ENCODE measurements at regions not wholly inside any gene's neighbourhood (a gene's known extent, or its start where the extent isn't known, plus 50 kb on each side); places are given as distances from the start of the nearest gene placed in this dataset.
A peak's percentile ranks its signal among the peaks of the same experiment; 100 is the strongest.

- no peak overlapping the region for H3K4me3 ChIP-seq (ENCODE audit: insufficient read length, low read depth)
- TF ChIP-seq SUZ12 (IDR thresholded peaks at IDR 0.05; ENCODE audit: extremely low read depth, insufficient read depth, insufficient read length) (no peak), YY1 (IDR thresholded peaks at IDR 0.05; ENCODE audit: insufficient read depth, insufficient read length) (no peak), ZNF274 (IDR thresholded peaks at IDR 0.05; ENCODE audit: low read depth, low read length) (no peak)
- no peaks in the 10 kb centered on the region for H3K27me3 ChIP-seq (ENCODE audit: insufficient read depth, insufficient read length)
- peak; percentile 59 for DNase-seq (ENCODE audit: low read depth, low spot score)
- no peaks in the 10 kb centered on the region for H3K4me1 ChIP-seq (ENCODE audit: insufficient read depth, insufficient read length)
- no peak overlapping the region for H3K9ac ChIP-seq (ENCODE audit: insufficient read length, low read depth)
- H3K36me3 ChIP-seq (ENCODE audit: insufficient read depth, insufficient read length, low read length) = no peaks in the 10 kb centered on the region
- H3K9me3 ChIP-seq (ENCODE audit: insufficient read depth, low read length) = peaks cover 14% of the 10 kb centered on the region; the same call in 1 of the 2 replicates
These were observed 301.1 kb downstream of the DUSP6 start for GRCh38 chr12:89051065-89051677.

- no peak for DNase-seq (ENCODE audit: low read depth, low spot score)
- Histone ChIP-seq H3K27me3 (ENCODE audit: insufficient read depth, insufficient read length) (no peaks in the 10 kb centered on the region), H3K4me3 (ENCODE audit: insufficient read length, low read depth) (no peak overlapping the region), H3K36me3 (ENCODE audit: insufficient read depth, insufficient read length, low read length) (no peaks in the 10 kb centered on the region), H3K4me1 (ENCODE audit: insufficient read depth, insufficient read length) (no peaks in the 10 kb centered on the region), H3K9me3 (ENCODE audit: insufficient read depth, low read length) (peaks cover 8% of the 10 kb centered on the region; the same call in 1 of the 2 replicates), H3K9ac (ENCODE audit: insufficient read length, low read depth) (no peak overlapping the region)
- TF ChIP-seq YY1 (IDR thresholded peaks at IDR 0.05; ENCODE audit: insufficient read depth, insufficient read length) (no peak), ZNF274 (IDR thresholded peaks at IDR 0.05; ENCODE audit: low read depth, low read length) (no peak), SUZ12 (IDR thresholded peaks at IDR 0.05; ENCODE audit: extremely low read depth, insufficient read depth, insufficient read length) (no peak)
These were observed 304.4 kb downstream of the DUSP6 start for GRCh38 chr12:89047856-89048418.

GRCh38 chr12:89041078-89041477, 311.2 kb downstream of the DUSP6 start:
- Histone ChIP-seq H3K9ac (ENCODE audit: insufficient read length, low read depth) (no peak overlapping the region), H3K4me1 (ENCODE audit: insufficient read depth, insufficient read length) (no peaks in the 10 kb centered on the region), H3K27me3 (ENCODE audit: insufficient read depth, insufficient read length) (no peaks in the 10 kb centered on the region), H3K36me3 (ENCODE audit: insufficient read depth, insufficient read length, low read length) (no peaks in the 10 kb centered on the region), H3K9me3 (ENCODE audit: insufficient read depth, low read length) (no peaks in the 10 kb centered on the region), H3K4me3 (ENCODE audit: insufficient read length, low read depth) (no peak overlapping the region)
- no peak for DNase-seq (ENCODE audit: low read depth, low spot score)
- TF ChIP-seq SUZ12 (IDR thresholded peaks at IDR 0.05; ENCODE audit: extremely low read depth, insufficient read depth, insufficient read length) (no peak), YY1 (IDR thresholded peaks at IDR 0.05; ENCODE audit: insufficient read depth, insufficient read length) (no peak)

GRCh38 chr12:89040146-89040964, 311.9 kb downstream of the DUSP6 start:
- H3K27me3 ChIP-seq (ENCODE audit: insufficient read depth, insufficient read length) = no peaks in the 10 kb centered on the region
- H3K4me3 ChIP-seq (ENCODE audit: insufficient read length, low read depth) = no peak overlapping the region
- TF ChIP-seq SUZ12 (IDR thresholded peaks at IDR 0.05; ENCODE audit: extremely low read depth, insufficient read depth, insufficient read length) (no peak), YY1 (IDR thresholded peaks at IDR 0.05; ENCODE audit: insufficient read depth, insufficient read length) (no peak), ZNF274 (IDR thresholded peaks at IDR 0.05; ENCODE audit: low read depth, low read length) (no peak)
- H3K4me1 ChIP-seq (ENCODE audit: insufficient read depth, insufficient read length) = no peaks in the 10 kb centered on the region
- H3K9me3 ChIP-seq (ENCODE audit: insufficient read depth, low read length) = no peaks in the 10 kb centered on the region
- H3K36me3 ChIP-seq (ENCODE audit: insufficient read depth, insufficient read length, low read length) = no peaks in the 10 kb centered on the region
- no peak overlapping the region for H3K9ac ChIP-seq (ENCODE audit: insufficient read length, low read depth)
- no peak for DNase-seq (ENCODE audit: low read depth, low spot score)

GRCh38 chr12:89038831-89039512, 313.3 kb downstream of the DUSP6 start:
- Histone ChIP-seq H3K27me3 (ENCODE audit: insufficient read depth, insufficient read length) (no peaks in the 10 kb centered on the region), H3K9ac (ENCODE audit: insufficient read length, low read depth) (no peak overlapping the region), H3K4me3 (ENCODE audit: insufficient read length, low read depth) (no peak overlapping the region), H3K4me1 (ENCODE audit: insufficient read depth, insufficient read length) (no peaks in the 10 kb centered on the region), H3K36me3 (ENCODE audit: insufficient read depth, insufficient read length, low read length) (no peaks in the 10 kb centered on the region), H3K9me3 (ENCODE audit: insufficient read depth, low read length) (no peaks in the 10 kb centered on the region)
- no peak for TF ChIP-seq YY1 (IDR thresholded peaks at IDR 0.05; ENCODE audit: insufficient read depth, insufficient read length)
- no peak for TF ChIP-seq ZNF274 (IDR thresholded peaks at IDR 0.05; ENCODE audit: low read depth, low read length)
- no peak for TF ChIP-seq SUZ12 (IDR thresholded peaks at IDR 0.05; ENCODE audit: extremely low read depth, insufficient read depth, insufficient read length)
- no peak for DNase-seq (ENCODE audit: low read depth, low spot score)

GRCh38 chr12:89033062-89033461, 319.2 kb downstream of the DUSP6 start:
- H3K4me1 ChIP-seq (ENCODE audit: insufficient read depth, insufficient read length) = no peaks in the 10 kb centered on the region
- no peak for TF ChIP-seq ZNF274 (IDR thresholded peaks at IDR 0.05; ENCODE audit: low read depth, low read length)
- no peak overlapping the region for H3K9ac ChIP-seq (ENCODE audit: insufficient read length, low read depth)
- H3K36me3 ChIP-seq (ENCODE audit: insufficient read depth, insufficient read length, low read length) = no peaks in the 10 kb centered on the region
- no peaks in the 10 kb centered on the region for H3K9me3 ChIP-seq (ENCODE audit: insufficient read depth, low read length)
- no peak overlapping the region for H3K4me3 ChIP-seq (ENCODE audit: insufficient read length, low read depth)
- no peaks in the 10 kb centered on the region for H3K27me3 ChIP-seq (ENCODE audit: insufficient read depth, insufficient read length)
- no peak for DNase-seq (ENCODE audit: low read depth, low spot score)

GRCh38 chr12:89029961-89030360, 322.3 kb downstream of the DUSP6 start:
- Histone ChIP-seq H3K36me3 (ENCODE audit: insufficient read depth, insufficient read length, low read length) (no peaks in the 10 kb centered on the region), H3K4me3 (ENCODE audit: insufficient read length, low read depth) (no peak overlapping the region), H3K9ac (ENCODE audit: insufficient read length, low read depth) (no peak overlapping the region), H3K4me1 (ENCODE audit: insufficient read depth, insufficient read length) (no peaks in the 10 kb centered on the region), H3K9me3 (ENCODE audit: insufficient read depth, low read length) (no peaks in the 10 kb centered on the region), H3K27me3 (ENCODE audit: insufficient read depth, insufficient read length) (no peaks in the 10 kb centered on the region)
- TF ChIP-seq YY1 (IDR thresholded peaks at IDR 0.05; ENCODE audit: insufficient read depth, insufficient read length) (no peak), SUZ12 (IDR thresholded peaks at IDR 0.05; ENCODE audit: extremely low read depth, insufficient read depth, insufficient read length) (no peak), ZNF274 (IDR thresholded peaks at IDR 0.05; ENCODE audit: low read depth, low read length) (no peak)
- no peak for DNase-seq (ENCODE audit: low read depth, low spot score)
